CD4-positive, alpha-beta T cell (primary cell): ENCODE measurements at regions not wholly inside any gene's neighbourhood (a gene's known extent, or its start where the extent isn't known, plus 50 kb on each side); places are given as distances from the start of the nearest gene placed in this dataset.

ENCODE experiments used
- ATAC-seq: fragments of 200-7000 bp; cut with Tn5 transposase; one replicate; pipeline ENCODE4 v1.10.0; 2022; ENCODE audit warnings: mild to moderate bottlenecking; ENCODE audit not compliant: poor library complexity
- CTCF ChIA-PET: fragments of 350-600 bp; sonication (Branson Sonifier 250); formaldehyde crosslinking; loops from one replicate; lab custom pipeline; 2021; ENCODE audit warnings: antibody characterized with exemption, inconsistent platforms; lab: Charles Lee
- POLR2A ChIA-PET: fragments of 350-600 bp; sonication (Branson Sonifier 250); formaldehyde crosslinking; loops from one replicate; lab custom pipeline; 2021; ENCODE audit warnings: antibody characterized with exemption, inconsistent platforms; lab: Charles Lee
- DNase-seq, 14 experiments: peaks; one replicate each; pipeline ENCODE4 v3.0.0-alpha.2; 2013 to 2020; ENCODE audit warnings: mixed read lengths in 2 of 14
- H3K27ac ChIP-seq, 2 donors: one replicate each; pipeline versions ENCODE4 v1.5.1 to v1.7.0; 2013; ENCODE audit warnings: low read length in 2 of 2, low read depth in 1 of 2, mild to moderate bottlenecking in 1 of 2
- H3K27me3 ChIP-seq, 2 experiments: 1 replicate in 1 of 2; 2 replicates in 1 of 2; pipeline versions ENCODE4 v1.6.1 to v1.7.0; 2013; ENCODE audit warnings: low read length in 2 of 2, control low read depth in 1 of 2, mild to moderate bottlenecking in 1 of 2, moderate library complexity in 1 of 2; ENCODE audit not compliant: insufficient read depth in 2 of 2, control insufficient read depth in 1 of 2
- H3K36me3 ChIP-seq: one replicate; pipeline ENCODE4 v1.6.1; 2013; ENCODE audit warnings: low read length, control low read depth; ENCODE audit not compliant: insufficient read depth
- H3K4me1 ChIP-seq: one replicate; pipeline ENCODE4 v1.6.1; 2013; ENCODE audit warnings: low read length, control low read depth; ENCODE audit not compliant: insufficient read depth
- H3K4me3 ChIP-seq: one replicate; pipeline ENCODE4 v1.5.1; 2013; ENCODE audit warnings: mild to moderate bottlenecking, low read length, moderate library complexity
- H3K9me3 ChIP-seq, 2 experiments: 1 replicate in 1 of 2; 2 replicates in 1 of 2; pipeline versions ENCODE4 v1.6.1 to v1.7.0; 2013; ENCODE audit warnings: low read length in 2 of 2, mild to moderate bottlenecking in 2 of 2, control low read depth in 1 of 2, moderate library complexity in 1 of 2; ENCODE audit not compliant: control insufficient read depth in 1 of 2, insufficient read depth in 1 of 2
- H3K27ac Mint-ChIP-seq: one replicate; pipeline ENCODE4 v1.8.0; 2020; ENCODE audit warnings: mixed read lengths
- H3K27me3 Mint-ChIP-seq: one replicate; pipeline ENCODE4 v1.8.0; 2021; ENCODE audit warnings: mixed read lengths
- H3K36me3 Mint-ChIP-seq: one replicate; pipeline ENCODE4 v1.8.0; 2021; ENCODE audit warnings: low read depth, mixed read lengths
- H3K4me1 Mint-ChIP-seq: one replicate; pipeline ENCODE4 v1.8.0; 2021; ENCODE audit warnings: low read depth, mixed read lengths
- H3K4me3 Mint-ChIP-seq: one replicate; pipeline ENCODE4 v1.8.0; 2020; ENCODE audit warnings: mild to moderate bottlenecking, mixed read lengths
- H3K9me3 Mint-ChIP-seq: one replicate; pipeline ENCODE4 v1.8.0; 2020; ENCODE audit warnings: mixed read lengths
- intact Hi-C, 2 experiments: fragments of 100-400 bp; cut with DNase I in 1 of 2; cut with micrococcal nuclease in 1 of 2; formaldehyde crosslinking; loops; one replicate each; pipeline versions ENCODE4 v1.15.1 to v1.9.0; 2023 to 2025; cut with DNase I, micrococcal nuclease
- TF ChIP-seq, protein P1 (sequence below): fragments of 200-600 bp; IDR thresholded peaks from one replicate; pipeline ENCODE4 v1.8.0; 2022; ENCODE audit warnings: antibody characterized with exemption, mild to moderate bottlenecking

- intact Hi-C loops, result no loop called here
- Mint-ChIP-seq H3K27ac (no peak overlapping the region), H3K36me3 (no peaks in the 10 kb centered on the region)
These were observed 115.4 kb upstream of the RPS6KA3 start for GRCh38 chrX:20382082-20382481.

GRCh38 chrX:20378233-20378920, 111.7 kb upstream of the RPS6KA3 start:
- DNase-seq (peak in 2 of 14 experiments; percentile 13 to 26), ATAC-seq (no peak)
- intact Hi-C loops, result no loop called here
- H3K4me1 ChIP-seq, result peaks cover 16% of the 10 kb centered on the region
- no peaks in the 10 kb centered on the region for H3K9me3 ChIP-seq
- no peak overlapping the region for H3K27ac ChIP-seq
- POLR2A ChIA-PET, result no interaction called here
- CTCF ChIA-PET, result interaction anchor here (0.6 kb wide), 2 partner anchors 17 to 395 kb away, joined by 3 read pairs; no protein-coding TSS in a partner anchor
- peaks cover 30% of the 10 kb centered on the region for H3K4me1 Mint-ChIP-seq
- H3K36me3 ChIP-seq, result no peaks in the 10 kb centered on the region
- H3K36me3 Mint-ChIP-seq, result no peaks in the 10 kb centered on the region
- H3K27ac Mint-ChIP-seq, result no peak overlapping the region
- H3K27me3 Mint-ChIP-seq, result no peaks in the 10 kb centered on the region
- H3K27me3 ChIP-seq, result no peaks in the 10 kb centered on the region
- no peaks in the 10 kb centered on the region for H3K9me3 Mint-ChIP-seq
- no peak overlapping the region for H3K4me3 ChIP-seq
- TF ChIP-seq, protein P1, sequence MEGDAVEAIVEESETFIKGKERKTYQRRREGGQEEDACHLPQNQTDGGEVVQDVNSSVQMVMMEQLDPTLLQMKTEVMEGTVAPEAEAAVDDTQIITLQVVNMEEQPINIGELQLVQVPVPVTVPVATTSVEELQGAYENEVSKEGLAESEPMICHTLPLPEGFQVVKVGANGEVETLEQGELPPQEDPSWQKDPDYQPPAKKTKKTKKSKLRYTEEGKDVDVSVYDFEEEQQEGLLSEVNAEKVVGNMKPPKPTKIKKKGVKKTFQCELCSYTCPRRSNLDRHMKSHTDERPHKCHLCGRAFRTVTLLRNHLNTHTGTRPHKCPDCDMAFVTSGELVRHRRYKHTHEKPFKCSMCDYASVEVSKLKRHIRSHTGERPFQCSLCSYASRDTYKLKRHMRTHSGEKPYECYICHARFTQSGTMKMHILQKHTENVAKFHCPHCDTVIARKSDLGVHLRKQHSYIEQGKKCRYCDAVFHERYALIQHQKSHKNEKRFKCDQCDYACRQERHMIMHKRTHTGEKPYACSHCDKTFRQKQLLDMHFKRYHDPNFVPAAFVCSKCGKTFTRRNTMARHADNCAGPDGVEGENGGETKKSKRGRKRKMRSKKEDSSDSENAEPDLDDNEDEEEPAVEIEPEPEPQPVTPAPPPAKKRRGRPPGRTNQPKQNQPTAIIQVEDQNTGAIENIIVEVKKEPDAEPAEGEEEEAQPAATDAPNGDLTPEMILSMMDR, result no peak
- H3K4me3 Mint-ChIP-seq, result no peak overlapping the region

More at GRCh38 chrX:20382082-20382481, 115.4 kb upstream of the RPS6KA3 start:
- Mint-ChIP-seq H3K4me1 (peaks cover 22% of the 10 kb centered on the region), H3K4me3 (peak overlapping the region; percentile 28), H3K9me3 (no peaks in the 10 kb centered on the region), H3K27me3 (no peaks in the 10 kb centered on the region)
- Histone ChIP-seq H3K27me3 (no peaks in the 10 kb centered on the region), H3K9me3 (no peaks in the 10 kb centered on the region), H3K4me3 (no peak overlapping the region), H3K4me1 (peaks cover 13% of the 10 kb centered on the region), H3K27ac (no peak overlapping the region), H3K36me3 (no peaks in the 10 kb centered on the region)
- ChIA-PET CTCF (no interaction called here), POLR2A (no interaction called here)
- no peak for ATAC-seq
- no peak for DNase-seq
- TF ChIP-seq, protein P1, result no peak

DNA sequence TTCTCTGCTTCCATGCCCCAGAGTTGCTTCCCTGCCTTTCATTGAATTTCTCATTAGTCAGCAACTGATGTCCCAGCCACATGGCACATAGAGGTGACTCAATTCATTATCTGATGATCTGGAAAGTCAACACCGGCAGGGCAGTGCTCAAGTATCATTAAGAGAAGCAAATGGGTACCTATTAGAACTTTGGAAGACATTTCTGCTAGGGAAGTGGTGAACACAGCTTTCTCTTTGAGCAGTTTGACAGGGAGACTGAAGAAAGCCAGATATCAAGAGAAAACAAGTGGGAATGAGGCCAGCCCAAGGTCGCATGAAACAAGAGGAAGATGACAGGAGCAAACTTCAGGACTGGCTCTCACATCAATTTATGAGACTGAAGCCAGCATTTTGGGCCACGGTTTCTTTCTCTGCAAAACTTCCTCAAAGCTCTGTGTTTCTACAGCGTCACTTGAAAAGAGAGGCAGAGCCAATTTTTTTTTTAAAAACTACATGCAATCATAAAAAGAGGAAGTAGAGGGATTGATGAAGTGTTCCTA, 108.3 kb upstream of the RPS6KA3 start:
- H3K27ac ChIP-seq, result no peak overlapping the region
- no peak overlapping the region for H3K27ac Mint-ChIP-seq
- no peaks in the 10 kb centered on the region for H3K9me3 ChIP-seq
- H3K27me3 Mint-ChIP-seq, result no peaks in the 10 kb centered on the region
- intact Hi-C loops, result no loop called here
- DNase-seq (peak in 2 of 14 experiments; percentile 9 to 12), ATAC-seq (no peak)
- H3K4me3 ChIP-seq, result no peak overlapping the region
- H3K36me3 Mint-ChIP-seq, result no peaks in the 10 kb centered on the region
- peaks cover 18% of the 10 kb centered on the region for H3K4me1 Mint-ChIP-seq
- ChIA-PET POLR2A (interaction anchor here (0.7 kb wide), 1 partner anchor 69 kb away, joined by 3 read pairs; no protein-coding TSS in a partner anchor), CTCF (no interaction called here)
- TF ChIP-seq, protein P1, result no peak
- H3K27me3 ChIP-seq, result no peaks in the 10 kb centered on the region
- peaks cover 6% of the 10 kb centered on the region for H3K4me1 ChIP-seq
- no peaks in the 10 kb centered on the region for H3K9me3 Mint-ChIP-seq
- no peak overlapping the region for H3K4me3 Mint-ChIP-seq
- no peaks in the 10 kb centered on the region for H3K36me3 ChIP-seq
